Upper lobe of right lung (tissue), 1 donor: ENCODE measurements at regions not wholly inside any gene's neighbourhood (a gene's known extent, or its start where the extent isn't known, plus 50 kb on each side); places are given as distances from the start of the nearest gene placed in this dataset.

ENCODE experiments used
- ATAC-seq: fragments of 200-7000 bp; cut with Tn5 transposase; one replicate; pipeline ENCODE4 v1.9.1; 2020; ENCODE audit warnings: mild to moderate bottlenecking, moderate library complexity
- DNase-seq: peaks from one replicate; pipeline ENCODE4 v3.0.0-alpha.2; 2020
- H3K27ac ChIP-seq: fragments of 200-600 bp; one replicate; pipeline ENCODE4 v1.8.0; 2022
- H3K27me3 ChIP-seq: fragments of 200-600 bp; one replicate; pipeline ENCODE4 v1.8.0; 2022; ENCODE audit warnings: mild to moderate bottlenecking
- H3K36me3 ChIP-seq: fragments of 200-600 bp; one replicate; pipeline ENCODE4 v1.8.0; 2022
- H3K4me1 ChIP-seq: fragments of 200-600 bp; one replicate; pipeline ENCODE4 v1.8.0; 2022
- H3K4me3 ChIP-seq: fragments of 200-600 bp; one replicate; pipeline ENCODE4 v1.8.0; 2022; ENCODE audit warnings: mild to moderate bottlenecking
- H3K9me3 ChIP-seq: fragments of 200-600 bp; one replicate; pipeline ENCODE4 v1.8.0; 2022
- CTCF ChIP-seq: fragments of 200-600 bp; IDR thresholded peaks from one replicate; pipeline ENCODE4 v1.8.0; 2022; ENCODE audit warnings: antibody characterized with exemption
- intact Hi-C: fragments of 100-400 bp; cut with DNase I; formaldehyde crosslinking; loops from one replicate; pipeline ENCODE4 v1.11.0; 2022
- donor health status: DM: no; HTN: yes; CAD: no; lungs with severe emphysema.

DNA sequence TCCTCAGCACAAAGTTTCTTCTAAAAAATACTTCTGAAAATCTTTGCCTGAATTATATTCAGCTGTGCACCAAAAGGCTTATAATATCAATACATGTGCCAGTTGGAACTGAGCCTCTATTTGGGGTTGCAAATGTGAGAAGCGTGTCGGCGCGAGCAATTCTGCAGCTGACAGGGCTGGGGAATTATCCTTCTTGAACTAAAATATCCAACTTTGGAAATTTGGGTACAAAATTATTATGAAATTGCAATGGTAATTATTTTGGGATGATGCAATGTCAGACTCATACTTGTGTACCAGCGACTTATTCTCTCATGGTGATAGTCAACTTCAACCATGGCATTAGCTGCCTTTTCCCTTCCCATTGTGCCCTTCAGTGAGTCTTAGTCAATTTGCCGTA is 507.0 kb upstream of the KLF6 start:
- ATAC-seq (no peak), DNase-seq (no peak)
- Histone ChIP-seq H3K4me1 (no peaks in the 10 kb centered on the region), H3K9me3 (no peaks in the 10 kb centered on the region), H3K27me3 (no peaks in the 10 kb centered on the region), H3K36me3 (no peaks in the 10 kb centered on the region), H3K4me3 (no peak overlapping the region), H3K27ac (no peak overlapping the region)
- intact Hi-C loops = no loop called here
- TF ChIP-seq CTCF = no peak

DNA sequence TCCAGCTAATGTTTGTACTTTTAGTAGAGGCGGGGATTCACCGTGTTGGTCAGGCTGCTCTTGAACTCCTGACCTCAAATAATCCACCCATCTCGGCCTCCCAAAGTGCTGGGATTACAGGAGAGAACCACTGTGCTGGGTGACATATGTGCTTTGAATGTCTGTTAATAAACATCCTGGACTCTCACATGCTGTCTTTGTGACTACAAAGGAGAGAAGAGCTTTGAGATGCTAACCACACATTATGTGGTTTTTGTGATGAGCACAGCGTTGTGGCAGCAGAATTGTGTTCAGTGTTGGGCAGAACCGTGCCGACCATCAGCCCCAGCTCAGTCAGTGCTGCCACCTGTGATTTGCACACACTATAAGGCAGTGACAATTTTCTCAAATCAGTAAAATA is 500.1 kb upstream of the KLF6 start:
- no peak for TF ChIP-seq CTCF
- H3K27ac ChIP-seq = peak overlapping the region; percentile 72
- no peaks in the 10 kb centered on the region for H3K9me3 ChIP-seq
- peaks cover 7% of the 10 kb centered on the region for H3K4me1 ChIP-seq
- intact Hi-C loops = no loop called here
- no peaks in the 10 kb centered on the region for H3K36me3 ChIP-seq
- ATAC-seq (no peak), DNase-seq (no peak)
- no peaks in the 10 kb centered on the region for H3K27me3 ChIP-seq
- H3K4me3 ChIP-seq = no peak overlapping the region

DNA sequence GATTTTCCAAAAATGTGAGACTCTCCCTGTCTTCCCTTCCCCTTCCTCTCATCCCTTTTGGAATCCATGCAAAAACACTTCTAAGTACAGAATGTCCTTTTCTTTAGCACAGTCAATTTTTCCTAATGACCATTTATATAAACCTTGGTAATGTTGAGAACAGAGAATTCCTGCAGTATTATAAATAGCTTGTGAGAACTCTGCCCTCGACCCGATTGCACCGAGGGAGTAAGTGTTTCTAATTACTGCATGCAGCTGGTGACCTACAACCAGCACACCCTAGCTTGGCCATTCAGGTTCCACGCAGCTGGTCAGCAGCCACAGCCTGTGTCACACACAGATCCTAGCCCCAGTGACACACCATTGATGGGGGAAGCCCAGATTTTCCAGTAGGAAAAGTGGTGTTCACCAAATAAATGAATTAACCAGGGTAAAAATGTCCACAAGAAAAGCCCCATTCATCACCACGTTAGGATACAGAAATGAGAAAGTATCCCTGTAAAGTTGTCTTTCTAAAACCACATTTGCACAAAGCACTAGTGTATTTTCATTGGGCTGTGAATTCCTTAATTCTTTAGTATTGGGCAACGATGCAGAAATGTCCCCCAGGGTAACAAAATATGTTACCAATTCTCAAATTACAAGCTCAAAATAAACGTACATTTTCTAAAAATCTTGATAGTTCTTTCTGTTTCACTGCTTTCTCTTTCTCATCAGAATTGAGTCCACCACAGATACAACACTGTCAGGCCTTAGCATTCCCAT is 499.0 kb upstream of the KLF6 start:
- no peaks in the 10 kb centered on the region for H3K27me3 ChIP-seq
- TF ChIP-seq CTCF = no peak
- DNase-seq (no peak), ATAC-seq (peak; percentile 58)
- no peak overlapping the region for H3K4me3 ChIP-seq
- H3K27ac ChIP-seq = peak overlapping the region; percentile 72
- peaks cover 13% of the 10 kb centered on the region for H3K4me1 ChIP-seq
- no peaks in the 10 kb centered on the region for H3K9me3 ChIP-seq
- no peaks in the 10 kb centered on the region for H3K36me3 ChIP-seq
- intact Hi-C loops = no loop called here

- no peak for DNase-seq
- H3K36me3 ChIP-seq = no peaks in the 10 kb centered on the region
- H3K4me1 ChIP-seq = peaks cover 18% of the 10 kb centered on the region
- H3K4me3 ChIP-seq = no peak overlapping the region
- no peak for TF ChIP-seq CTCF
- H3K27me3 ChIP-seq = no peaks in the 10 kb centered on the region
- no peak for ATAC-seq
- peak overlapping the region; percentile 34 for H3K27ac ChIP-seq
- intact Hi-C loops = no loop called here
- no peaks in the 10 kb centered on the region for H3K9me3 ChIP-seq
These were observed 497.5 kb upstream of the KLF6 start for GRCh38 chr10:4282496-4282895.

DNA sequence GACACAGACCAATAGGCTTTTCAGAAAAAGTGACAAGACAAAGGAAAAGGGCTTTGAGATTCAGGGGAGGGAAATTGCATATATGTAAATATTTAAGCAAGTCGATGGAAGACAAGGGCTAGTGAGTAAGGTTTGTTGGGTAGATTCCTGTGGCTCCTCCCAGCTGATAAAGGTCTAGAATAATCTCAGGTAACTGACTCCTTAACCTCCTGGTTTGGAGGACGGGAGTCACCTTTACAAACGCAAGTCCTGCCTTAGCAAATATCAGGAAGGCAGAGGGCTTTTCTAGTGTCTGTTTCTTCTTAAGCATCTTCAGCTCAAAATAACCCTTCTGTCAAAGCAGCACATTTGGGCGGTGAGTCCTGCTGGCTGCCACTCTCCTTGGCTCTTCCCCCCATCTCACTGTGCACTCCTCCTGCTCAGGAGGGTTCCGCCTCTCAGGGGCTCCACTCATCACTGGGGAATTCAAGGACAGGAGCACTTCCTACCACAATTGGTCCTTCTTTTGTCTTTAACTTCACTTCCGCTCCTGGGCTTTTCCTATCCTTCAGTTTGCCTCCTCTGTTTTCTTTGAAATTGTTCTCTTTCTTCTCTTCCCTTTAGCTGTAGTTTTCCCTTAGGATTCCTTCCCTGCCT is 496.3 kb upstream of the KLF6 start:
- H3K27me3 ChIP-seq = no peaks in the 10 kb centered on the region
- no peaks in the 10 kb centered on the region for H3K9me3 ChIP-seq
- peak overlapping the region; percentile 59 for H3K27ac ChIP-seq
- H3K4me1 ChIP-seq = peaks cover 18% of the 10 kb centered on the region
- ATAC-seq (no peak), DNase-seq (no peak)
- TF ChIP-seq CTCF = no peak
- intact Hi-C loops = no loop called here
- H3K36me3 ChIP-seq = no peaks in the 10 kb centered on the region
- no peak overlapping the region for H3K4me3 ChIP-seq
